HT-29 (cell line): ENCODE measurements at regions not wholly inside any gene's neighbourhood (a gene's known extent, or its start where the extent isn't known, plus 50 kb on each side); places are given as distances from the start of the nearest gene placed in this dataset.
"Not testable (repeated sequence)": the region's sequence is repeated elsewhere in the genome, so short reads cannot be mapped to it uniquely, and the experiment has no call there.

Source experiments
- DNase-seq: peaks from one replicate; pipeline ENCODE4 v3.0.0-alpha.2; 2015; ENCODE audit warnings: low spot score

DNA sequence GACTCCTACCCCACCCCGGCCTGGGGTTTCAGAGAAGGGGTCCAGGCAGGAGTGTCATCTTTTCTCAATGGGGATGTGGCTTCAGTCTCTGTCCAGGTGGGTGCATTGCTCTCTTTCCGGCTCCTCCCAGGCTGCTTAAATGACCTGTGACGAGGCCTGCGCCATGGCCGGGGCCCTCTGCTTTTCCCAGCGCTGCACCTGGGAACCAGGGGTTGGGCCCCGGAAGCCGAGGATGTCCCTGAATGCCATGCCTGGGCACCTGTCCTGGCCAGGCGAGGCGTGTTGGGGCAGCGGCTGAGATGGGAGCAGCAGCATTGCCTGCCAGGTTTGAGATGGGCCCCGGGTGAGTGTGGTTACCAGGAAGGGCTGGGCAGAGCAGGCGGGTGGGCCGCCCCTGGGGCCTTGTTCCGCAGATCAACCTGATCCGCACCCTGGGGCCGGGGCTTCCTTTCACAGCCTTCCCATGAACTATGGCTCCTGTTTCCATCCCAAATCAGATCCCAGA lies 147.4 kb downstream of the SEC14L1 start:
- DNase-seq = peak; percentile 70

DNA sequence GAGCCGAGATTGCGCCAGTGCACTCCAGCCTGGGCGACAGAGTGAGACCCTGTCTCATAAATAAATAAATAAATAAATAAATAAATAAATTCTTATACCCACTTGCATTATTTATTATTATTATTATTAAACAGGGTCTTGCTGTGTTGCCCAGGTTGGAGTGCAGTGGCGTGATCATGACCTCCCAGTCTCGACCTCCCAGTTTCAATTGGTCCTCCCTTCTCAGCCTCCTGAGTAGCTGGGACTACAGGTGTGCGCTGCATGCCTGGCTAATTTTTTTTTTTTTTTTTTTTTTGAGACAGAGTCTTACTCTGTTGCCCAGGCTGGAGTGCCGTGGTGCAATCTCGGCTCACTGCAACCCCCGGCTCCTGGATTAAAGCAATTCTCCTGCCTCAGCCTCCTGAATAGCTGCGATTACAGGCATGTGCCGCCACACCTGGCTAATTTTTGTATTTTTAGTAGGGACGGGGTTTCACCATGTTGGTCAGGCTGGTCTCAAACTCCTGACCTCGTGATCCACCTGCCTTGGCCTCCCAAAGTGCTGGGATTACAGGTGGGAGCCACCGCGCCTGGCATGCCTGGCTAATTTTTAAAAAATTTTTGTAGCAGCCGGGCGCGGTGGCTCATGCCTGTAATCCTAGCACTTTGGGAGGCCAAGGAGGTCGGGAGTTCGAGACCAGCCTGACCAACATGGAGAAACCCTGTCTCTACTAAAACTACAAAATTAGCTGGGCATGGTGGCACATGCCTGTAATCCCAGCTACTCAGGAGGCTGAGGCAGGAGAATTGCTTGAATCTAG lies 150.2 kb downstream of the SEC14L1 start:
- DNase-seq = not testable (repeated sequence)

DNA sequence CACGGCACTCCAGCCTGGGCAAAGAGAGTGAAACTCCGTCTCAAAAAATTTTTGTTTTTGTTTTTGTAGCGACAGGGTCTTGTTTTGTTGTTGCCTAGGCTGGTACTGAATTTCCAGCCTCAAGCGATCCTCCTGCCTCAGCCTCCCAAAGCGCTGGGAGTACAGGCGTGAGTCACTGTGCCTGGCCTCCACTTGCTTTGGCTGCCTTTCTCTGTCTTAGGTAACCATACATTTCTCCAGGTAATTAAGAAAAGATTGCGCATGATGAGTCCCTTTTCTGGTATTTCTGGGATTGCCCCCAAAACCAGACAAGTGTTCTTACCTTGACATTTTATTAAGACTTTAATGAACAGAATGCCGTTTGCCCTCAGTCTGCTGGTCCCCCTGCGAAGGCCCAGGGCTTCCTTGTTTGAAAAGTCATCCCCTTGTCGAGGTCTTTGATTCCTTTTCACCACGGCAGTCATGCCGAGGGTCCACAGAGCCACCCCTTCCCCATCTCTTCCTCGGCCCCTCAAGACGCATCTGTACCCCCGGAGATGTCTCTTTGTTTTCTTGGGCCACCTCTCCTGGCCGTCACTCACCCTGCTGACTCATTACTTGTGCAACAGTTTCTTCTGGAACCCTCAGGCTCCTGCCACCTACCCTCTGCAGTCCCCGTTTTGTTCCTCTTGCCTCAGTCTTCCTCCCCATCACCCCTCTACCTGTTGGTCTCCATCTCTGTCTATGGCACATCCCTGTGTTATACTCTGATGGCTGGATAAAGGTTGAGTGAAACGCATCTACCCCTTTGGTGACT lies 151.0 kb downstream of the SEC14L1 start:
- no peak for DNase-seq

DNA sequence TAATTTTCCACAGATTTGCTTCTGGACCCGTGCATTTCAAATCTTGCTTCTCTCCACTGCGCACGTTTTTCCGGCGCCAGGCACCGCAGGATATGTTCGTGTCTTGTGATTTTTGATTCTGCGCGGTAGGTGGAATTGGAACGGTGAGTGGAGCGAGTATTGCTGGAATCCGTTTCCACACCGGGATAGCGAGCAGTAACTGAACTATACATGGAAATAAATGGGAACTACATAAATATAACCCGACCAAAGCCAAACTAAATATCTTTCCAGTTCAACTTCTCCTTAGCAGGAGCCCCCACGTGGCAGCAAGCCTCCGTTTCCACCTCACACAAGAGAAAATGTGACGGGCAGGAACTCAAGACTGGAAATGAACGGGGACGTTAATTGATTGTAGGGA lies 154.0 kb downstream of the SEC14L1 start:
- no peak for DNase-seq

DNA sequence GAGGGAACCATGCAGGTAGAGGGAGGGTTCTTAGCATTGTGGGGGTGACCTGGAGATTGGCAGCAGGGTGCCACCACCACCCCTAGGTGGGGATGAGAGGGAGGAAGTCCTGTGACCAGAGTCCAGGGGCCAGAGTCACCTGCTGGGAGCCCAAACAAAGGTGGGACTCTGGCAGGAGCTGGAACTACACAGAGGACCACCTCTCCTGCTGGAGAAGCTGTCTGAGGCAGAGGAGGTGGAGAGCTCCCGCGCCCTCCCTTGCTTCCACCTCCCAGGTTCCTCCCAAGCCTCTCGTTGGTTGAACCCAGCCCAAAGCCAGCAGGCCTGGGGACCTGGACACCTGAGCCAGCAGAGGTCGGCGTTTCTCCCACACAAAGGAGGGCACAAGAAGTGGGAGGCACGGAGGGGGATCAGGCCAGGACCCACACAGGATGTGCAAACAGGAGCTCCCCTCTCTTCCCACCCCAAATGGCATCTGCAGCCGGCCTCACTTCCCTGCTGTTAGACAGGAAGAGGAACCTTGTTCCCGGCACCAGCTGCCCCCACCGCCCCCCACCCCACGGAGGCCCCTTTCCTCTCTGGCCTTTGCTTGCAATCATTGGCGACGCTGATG lies 154.6 kb downstream of the SEC14L1 start:
- DNase-seq = no peak

DNA sequence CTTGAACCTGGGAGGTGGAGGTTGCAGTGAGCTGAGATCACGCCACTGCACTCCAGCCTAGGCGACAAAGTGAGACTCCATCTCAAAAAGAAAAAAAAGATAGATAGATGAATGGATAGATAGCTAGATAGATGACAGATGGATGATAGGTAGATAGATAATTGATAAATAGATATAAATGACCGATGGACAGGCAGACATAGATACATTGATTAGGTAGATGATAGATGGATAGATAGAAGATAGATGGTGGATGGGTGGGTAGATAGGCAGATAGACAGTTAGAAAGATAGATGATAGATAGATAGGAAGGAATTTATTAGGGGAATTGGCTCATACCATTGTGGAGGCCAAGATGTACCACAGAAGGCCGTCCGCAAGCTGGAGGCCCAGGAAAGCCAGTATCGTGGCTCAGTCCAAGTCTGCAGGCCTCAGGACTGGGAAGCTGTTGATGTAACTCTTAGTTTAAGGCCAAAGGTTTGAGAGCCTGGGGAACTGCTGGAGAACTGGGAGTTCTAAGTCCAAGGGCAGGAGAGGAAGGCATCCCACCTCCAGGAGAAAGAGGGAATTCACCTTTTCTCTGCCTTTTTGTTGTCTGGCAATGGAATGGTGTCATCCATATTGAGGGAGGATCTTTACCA lies 156.1 kb downstream of the SEC14L1 start:
- no peak for DNase-seq

DNA sequence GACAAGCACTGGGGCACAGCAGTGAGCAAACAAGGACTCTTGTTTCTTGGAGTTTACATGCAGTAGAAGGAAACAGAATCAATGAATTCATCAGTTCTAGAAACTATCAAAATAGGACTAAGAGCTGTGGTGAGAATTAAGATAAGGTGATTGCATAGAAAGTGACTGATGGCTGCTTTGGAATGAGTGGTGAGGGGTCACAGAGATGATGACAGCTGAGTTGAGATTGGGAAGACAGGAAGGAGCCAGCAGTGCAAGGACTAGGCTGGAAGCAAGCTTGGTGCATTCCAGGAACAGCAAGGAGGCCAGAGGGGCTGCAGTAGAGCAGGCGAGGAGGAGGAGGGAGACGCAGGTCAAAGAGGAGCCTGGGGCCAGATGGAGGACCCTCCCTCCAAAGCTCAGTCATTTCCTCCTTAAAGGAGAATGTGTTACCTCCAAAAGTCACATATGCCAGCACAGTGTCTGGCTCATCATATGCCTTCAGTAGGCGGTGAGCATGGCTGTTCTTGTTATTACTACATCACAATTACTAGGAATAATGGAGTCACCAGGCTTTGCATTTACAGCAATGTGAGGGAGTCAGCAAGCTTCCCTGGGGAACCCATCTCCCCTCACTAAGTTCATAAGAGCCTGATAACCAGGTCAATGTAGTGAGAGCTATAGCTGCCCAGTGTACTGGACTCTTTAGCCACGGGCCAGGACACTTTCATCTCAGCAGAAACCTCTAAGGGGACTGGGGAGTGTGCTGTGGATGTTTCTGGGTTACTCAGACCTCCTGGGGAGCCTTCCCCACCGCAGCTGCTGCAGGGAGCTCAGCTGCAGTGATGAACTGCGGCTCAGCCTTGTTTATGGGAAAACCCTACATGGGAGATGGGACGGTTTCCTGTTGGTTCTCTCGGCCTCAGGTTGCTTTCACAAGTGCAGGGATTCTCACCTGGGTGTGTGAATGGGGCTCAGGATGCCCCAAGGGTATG lies 157.2 kb downstream of the SEC14L1 start:
- DNase-seq = no peak

DNA sequence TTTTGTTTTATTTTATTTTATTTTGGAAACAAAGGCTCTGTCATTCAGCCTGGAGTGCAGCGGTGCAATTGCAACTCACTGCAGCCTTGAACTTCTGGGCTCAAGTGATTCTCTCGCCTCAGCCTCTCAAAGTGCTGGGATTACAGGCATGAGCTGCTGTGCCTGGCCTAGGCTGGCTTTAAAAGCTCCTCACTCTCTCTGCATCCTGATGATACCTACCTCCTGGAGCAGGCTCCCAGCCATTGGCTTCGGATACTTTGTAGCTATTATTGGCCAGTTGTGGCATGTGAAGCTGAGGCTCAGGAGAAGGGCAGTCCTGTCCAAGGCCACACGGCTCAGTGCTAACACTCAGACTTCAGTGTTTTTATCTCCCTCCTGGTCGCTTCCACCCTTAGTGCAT lies 158.0 kb downstream of the SEC14L1 start:
- no peak for DNase-seq

DNA sequence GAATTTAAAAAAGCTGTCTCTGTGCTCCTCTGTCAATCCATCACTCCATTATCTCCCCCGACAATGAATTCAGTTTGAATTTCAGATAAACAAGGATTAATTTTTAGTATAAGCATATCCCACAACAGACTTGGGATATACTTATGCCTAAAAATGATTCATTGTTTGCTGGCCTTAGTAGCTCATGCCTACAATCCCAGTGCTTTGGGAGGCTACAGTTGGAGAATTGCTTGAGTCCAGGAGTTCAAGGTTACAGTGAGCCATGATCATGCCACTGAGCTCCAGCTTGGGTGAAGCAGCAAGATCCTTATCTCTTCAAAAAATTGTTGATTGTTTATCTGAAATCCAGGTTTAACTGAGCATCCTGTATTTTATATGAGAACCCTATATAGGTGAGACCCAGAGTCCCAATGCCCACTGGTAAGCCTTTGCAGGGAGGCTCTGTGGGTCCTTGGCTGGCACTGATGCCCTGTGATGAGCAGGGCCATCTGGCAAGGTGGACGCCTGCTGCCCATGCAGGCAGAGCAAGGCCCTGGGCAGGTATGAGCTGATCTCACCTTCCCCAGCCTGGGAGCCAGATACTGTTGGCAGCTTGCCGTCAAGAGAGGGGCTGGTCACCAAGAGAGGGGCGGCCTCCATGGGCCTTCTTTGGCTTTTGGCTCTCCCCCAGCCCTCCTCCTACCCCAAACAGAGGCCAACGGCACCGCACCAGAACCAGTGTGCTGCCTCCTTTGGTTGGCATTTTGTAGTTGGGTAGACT lies 158.7 kb downstream of the SEC14L1 start:
- no peak for DNase-seq

DNA sequence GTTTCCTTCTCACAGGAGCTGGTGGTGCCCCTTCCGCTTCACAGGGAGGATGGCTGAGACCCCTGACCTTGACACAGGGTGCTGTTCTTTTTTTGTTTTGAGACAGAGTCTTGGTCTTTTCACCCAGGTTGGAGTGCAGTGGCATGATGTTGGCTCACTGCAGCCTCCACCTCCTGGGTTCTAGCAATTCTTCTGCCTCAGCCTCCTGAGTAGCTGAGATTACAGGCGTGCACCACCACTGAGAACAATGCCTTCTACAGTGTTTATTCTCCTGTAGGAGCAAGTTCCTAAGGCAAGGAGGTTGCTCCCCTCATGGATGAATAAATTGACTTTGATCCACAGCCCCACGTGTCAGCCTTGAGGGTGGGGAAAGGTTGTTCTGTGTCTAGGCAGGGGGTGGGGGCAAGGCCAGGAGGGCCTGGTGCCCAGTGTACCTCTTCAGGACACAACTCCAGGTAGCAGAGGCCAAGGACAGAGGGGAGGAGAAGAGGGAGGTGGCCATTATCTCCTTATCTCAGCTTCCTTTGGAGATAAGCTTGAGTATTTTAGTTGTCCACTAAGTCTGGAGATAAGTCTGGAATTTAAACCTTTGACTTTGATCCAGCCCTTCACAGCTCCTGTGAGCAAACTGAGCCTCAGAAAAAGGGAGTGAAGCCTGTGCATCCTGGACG lies 159.4 kb downstream of the SEC14L1 start:
- DNase-seq = no peak

DNA sequence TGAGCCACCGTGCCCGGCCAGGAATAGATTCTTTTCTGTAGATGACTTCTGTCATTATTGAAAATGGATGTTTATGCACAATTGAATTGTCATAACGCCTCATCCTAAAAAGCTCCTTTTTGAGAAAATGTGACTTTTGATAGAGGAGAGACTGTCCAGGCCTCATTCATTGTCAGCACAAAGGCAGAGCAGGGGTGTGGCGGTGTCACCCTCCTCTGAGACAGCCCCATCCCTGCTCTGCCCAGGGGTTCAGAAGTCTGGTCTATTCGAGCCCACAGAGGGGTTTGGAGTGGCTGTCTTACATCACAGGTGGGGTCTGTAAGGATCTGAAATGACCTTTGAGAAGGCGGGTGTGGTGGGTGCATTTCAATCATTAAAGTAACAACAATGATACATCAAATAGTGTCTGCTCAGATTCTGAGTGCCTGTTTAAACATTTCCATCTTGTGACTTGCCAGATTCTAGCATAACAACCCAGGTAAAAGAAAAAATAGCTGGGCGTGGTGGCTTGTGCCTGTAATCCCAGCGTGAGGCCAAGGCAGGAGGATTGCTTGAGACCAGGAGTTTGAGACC lies 161.0 kb downstream of the SEC14L1 start:
- DNase-seq = no peak

DNA sequence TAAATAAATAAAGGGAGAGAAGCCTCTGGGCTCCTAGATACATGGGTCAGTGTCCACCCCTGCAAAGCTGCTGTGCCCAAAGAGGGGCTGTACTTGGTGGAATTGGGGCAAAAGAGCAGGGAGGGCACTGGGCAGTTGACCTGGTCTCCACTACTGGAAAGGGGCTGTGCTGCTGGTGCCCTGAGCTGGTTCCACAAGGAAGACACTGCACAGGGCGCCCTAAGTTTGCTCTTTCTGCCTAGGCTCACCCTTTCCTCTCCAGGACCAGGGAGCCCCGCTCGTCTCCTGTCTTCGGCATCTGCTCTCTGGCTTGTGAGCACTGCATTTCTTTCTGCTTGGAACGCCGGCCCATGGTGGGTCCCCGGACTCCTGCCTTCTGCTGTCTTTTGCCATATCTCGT lies 161.9 kb downstream of the SEC14L1 start:
- DNase-seq = no peak

DNA sequence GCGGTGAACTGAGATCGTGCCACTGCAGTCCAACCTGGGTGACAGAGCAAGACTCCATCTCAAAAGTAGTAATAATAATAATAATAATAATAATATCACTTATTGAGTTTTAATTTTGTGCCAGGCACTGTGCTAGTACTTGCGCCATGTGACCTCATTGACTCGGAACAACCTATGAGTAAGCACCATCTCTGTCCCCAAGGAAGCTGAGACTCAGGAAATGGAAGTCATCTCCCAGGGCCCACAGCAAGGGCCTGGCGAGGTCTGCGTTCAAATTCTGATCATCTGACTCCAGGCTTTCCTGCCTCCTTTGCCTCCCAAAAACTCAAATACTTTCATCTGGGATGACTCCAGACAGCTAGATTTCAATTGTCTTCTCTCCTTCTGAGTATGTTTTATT lies 162.9 kb downstream of the SEC14L1 start:
- DNase-seq = no peak

DNA sequence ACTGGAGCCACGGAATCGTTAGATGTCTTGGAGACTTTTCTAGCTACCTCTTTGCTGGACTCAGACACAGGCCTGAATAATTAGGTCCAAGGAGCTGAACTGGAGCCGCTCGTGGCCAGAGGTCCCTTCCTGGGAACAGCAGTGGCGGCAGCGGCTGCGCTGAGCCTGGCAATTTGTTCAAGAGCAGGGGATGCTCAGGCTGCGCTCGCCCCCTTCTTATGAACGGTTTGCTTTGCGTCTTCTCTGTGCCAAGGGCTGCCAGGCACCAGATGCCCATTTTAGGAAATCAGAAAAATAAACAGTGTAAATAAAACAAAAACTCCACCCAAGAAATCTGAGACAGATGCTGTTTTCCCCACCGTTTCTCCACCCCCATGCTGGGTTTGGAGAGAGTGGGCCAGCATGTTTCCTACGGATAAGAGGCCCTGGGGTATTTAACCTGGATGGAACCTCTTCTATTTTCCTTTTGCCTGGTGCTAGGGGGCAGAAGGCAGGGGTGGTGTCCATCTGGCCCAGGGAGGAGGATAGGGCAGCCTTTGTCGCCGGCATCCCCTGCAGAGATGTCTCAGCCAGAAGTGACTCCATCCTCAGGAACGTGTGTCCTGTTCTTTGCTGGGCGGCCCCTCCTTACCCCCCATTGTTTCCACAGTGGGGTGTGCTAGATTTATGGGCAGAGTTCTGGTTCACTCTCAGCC lies 163.4 kb downstream of the SEC14L1 start:
- DNase-seq = no peak

DNA sequence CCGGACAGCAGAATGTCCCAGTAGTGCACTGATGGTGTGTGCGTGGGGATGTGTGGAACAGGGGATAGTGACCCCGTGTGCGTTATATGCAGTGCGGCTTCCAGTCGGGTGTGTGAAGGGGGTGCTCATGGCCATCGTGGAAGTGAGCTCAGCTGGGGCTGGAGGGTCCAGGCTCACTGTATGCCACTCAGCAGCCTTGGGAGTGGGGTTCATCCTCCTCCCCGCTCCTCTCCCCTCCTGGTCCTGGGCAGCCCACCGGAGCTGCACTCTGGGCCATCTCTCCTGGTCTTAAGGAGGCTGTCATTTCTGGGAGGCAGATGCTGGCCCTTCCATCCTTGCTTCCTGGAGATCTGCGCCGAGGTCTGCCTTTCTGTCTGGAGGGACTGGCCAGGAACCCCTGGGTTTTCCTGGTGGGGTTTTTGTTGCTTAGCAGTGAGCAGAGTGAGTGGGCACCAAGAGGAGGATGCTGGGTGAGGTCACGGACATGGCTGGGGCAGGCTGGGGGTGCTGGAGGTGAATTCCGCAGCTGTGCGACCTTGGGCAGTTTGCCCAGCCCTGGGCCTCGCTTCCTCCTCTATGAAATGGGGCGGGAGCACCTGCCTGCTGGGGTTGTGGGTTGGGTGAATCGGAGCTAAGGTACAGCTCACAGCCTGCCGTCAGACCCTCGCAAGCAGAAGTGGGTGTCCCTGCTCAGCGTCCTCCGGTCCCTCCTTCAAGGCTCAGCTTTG lies 164.1 kb downstream of the SEC14L1 start:
- DNase-seq = no peak

DNA sequence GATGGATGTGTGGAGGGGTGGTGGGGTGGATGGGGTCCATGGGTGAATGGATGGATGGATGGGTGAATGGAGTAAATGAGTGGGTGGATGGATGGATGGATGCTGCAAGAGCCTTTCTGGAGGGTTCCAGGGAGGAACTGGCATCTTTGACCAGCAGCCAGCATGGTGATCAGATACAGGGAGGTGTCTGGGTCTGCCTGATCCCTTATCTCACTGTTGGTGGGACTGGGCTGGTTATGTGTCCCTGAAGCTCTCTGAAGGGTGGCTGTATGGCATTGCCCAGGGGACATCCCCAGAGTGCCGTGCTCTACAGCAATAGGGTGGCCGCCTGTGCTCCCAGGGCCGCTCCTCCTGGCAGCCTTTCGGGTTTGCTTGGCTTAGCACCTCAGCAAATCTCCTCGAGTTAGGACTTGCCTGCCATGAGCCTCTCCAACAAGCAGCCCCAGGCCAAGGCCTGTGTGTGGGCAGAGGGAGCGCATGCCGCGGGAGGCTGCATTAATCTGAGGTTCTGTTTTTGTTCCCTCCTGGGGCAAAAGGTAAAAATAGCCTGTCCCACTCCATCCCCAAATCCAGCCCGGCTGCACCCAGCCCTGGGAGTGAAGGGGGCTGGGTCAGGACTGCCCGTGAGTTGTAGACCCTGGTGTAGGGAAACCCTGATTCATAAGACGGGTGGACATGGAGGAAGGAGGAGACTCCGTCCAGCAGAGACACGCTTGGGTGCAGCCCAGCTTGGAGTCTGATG lies 165.4 kb downstream of the SEC14L1 start:
- DNase-seq = no peak
